Caco-2 (cell line): ENCODE measurements at regions not wholly inside any gene's neighbourhood (a gene's known extent, or its start where the extent isn't known, plus 50 kb on each side); places are given as distances from the start of the nearest gene placed in this dataset.

Source experiments
- BruUV-seq: library from RNA; stranded (reverse); fragments of 400-500 nt; replicated peaks from 2 replicates; lab custom pipeline; 2021; lab: Mats Ljungman, UMichigan
- CTCF ChIA-PET: fragments of 300-600 bp; sonication (Branson Sonifier 250); formaldehyde crosslinking; loops from one replicate; lab custom pipeline; 2022; ENCODE audit warnings: antibody characterized with exemption; lab: Charles Lee
- POLR2A ChIA-PET: fragments of 300-600 bp; sonication (Branson Sonifier 250); formaldehyde crosslinking; loops from one replicate; lab custom pipeline; 2022; ENCODE audit warnings: antibody characterized with exemption; lab: Charles Lee
- DNase-seq, 2 experiments: peaks; one replicate each; pipeline versions ENCODE4 v3.0.0 to v3.0.0-alpha.2; 2020 to 2022
- H3K27me3 ChIP-seq: replicated peaks from 2 replicates; pipeline ENCODE4 v1.6.0; 2011; ENCODE audit warnings: low read length; ENCODE audit not compliant: control insufficient read depth, insufficient read depth
- H3K36me3 ChIP-seq: 2 replicates; pipeline ENCODE4 v1.5.1; 2011; ENCODE audit warnings: low read length; ENCODE audit not compliant: control insufficient read depth, insufficient read depth
- H3K4me1 ChIP-seq: fragments of 250-450 bp; sonication (Bioruptor Pico); 2 replicates; pipeline ENCODE4 v1.5.1; 2020; ENCODE audit warnings: mild to moderate bottlenecking
- H3K4me3 ChIP-seq: 2 replicates; pipeline ENCODE4 v1.5.1; 2011; ENCODE audit warnings: low read depth, mild to moderate bottlenecking, control low read depth, low read length
- H3K9me3 ChIP-seq: fragments of 250-450 bp; sonication (Bioruptor Pico); 2 replicates; pipeline ENCODE4 v1.5.1; 2020; ENCODE audit warnings: mild to moderate bottlenecking, moderate library complexity
- H3K27ac Mint-ChIP-seq: one replicate; pipeline ENCODE4 v1.8.0; 2022; ENCODE audit warnings: mixed read lengths; ENCODE audit not compliant: unreplicated experiment
- H3K27me3 Mint-ChIP-seq: one replicate; pipeline ENCODE4 v1.8.0; 2022; ENCODE audit warnings: mixed read lengths; ENCODE audit not compliant: insufficient read depth, unreplicated experiment
- H3K36me3 Mint-ChIP-seq: one replicate; pipeline ENCODE4 v1.8.0; 2022; ENCODE audit warnings: mild to moderate bottlenecking, mixed read lengths; ENCODE audit not compliant: insufficient read depth, unreplicated experiment
- H3K4me1 Mint-ChIP-seq: one replicate; pipeline ENCODE4 v1.8.0; 2022; ENCODE audit warnings: low read depth, mixed read lengths; ENCODE audit not compliant: unreplicated experiment
- H3K4me3 Mint-ChIP-seq: one replicate; pipeline ENCODE4 v1.8.0; 2022; ENCODE audit warnings: mild to moderate bottlenecking, moderate library complexity, mixed read lengths; ENCODE audit not compliant: unreplicated experiment
- H3K9me3 Mint-ChIP-seq: one replicate; pipeline ENCODE4 v1.8.0; 2022; ENCODE audit warnings: mixed read lengths; ENCODE audit not compliant: unreplicated experiment
- CTCF ChIP-seq, 2 experiments: fragments of 200-600 bp in 1 of 2; IDR thresholded peaks; 1 replicate in 1 of 2; 2 replicates in 1 of 2; pipeline versions ENCODE4 v1.5.1 to v1.8.0; 2011 to 2022; ENCODE audit warnings: antibody characterized with exemption in 1 of 2, control low read depth in 1 of 2, inconsistent platforms in 1 of 2, low read depth in 1 of 2, low read length in 1 of 2, mild to moderate bottlenecking in 1 of 2, moderate library complexity in 1 of 2; ENCODE audit not compliant: insufficient read depth in 1 of 2, severe bottlenecking in 1 of 2, unreplicated experiment in 1 of 2
- intact Hi-C: fragments of 100-400 bp; cut with micrococcal nuclease; formaldehyde crosslinking; loops from one replicate; pipeline ENCODE4 v1.10.0; 2022; ENCODE audit not compliant: unreplicated experiment

DNA sequence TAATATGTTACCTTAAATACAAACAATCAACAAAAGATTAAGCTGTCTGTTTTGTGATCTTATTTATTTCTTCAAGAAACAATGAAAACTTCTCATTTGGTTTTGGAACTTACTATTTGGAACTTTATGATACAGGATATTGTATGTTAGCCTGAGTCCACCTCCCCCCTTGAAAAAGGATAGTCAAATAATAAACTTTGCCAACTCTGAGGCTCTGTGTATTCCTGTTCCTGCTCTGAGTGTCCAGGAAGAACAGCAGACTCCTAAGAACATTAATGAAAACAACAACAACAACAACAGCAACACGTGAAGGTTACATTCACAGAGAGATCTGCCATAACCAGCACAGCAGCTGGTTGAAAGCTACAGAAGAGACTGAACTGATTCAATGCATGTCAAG is 108.1 kb upstream of the AADACL2 start:
- H3K4me3 Mint-ChIP-seq, result no peak overlapping the region
- H3K36me3 Mint-ChIP-seq, result no peaks in the 10 kb centered on the region
- intact Hi-C loops, result no loop called here
- peaks cover 14% of the 10 kb centered on the region for H3K9me3 Mint-ChIP-seq
- no peaks in the 10 kb centered on the region for H3K9me3 ChIP-seq
- no TSS peak for BruUV-seq
- H3K36me3 ChIP-seq, result no peaks in the 10 kb centered on the region
- ChIA-PET CTCF (no interaction called here), POLR2A (no interaction called here)
- no peak for DNase-seq
- H3K27me3 Mint-ChIP-seq, result no peaks in the 10 kb centered on the region
- H3K4me1 Mint-ChIP-seq, result peaks cover 1% of the 10 kb centered on the region
- no peak for TF ChIP-seq CTCF (IDR thresholded peaks at IDR 0.05; ENCODE audit: insufficient read depth in 1 of 2, low read depth in 1 of 2, low read length in 1 of 2, severe bottlenecking in 1 of 2, unreplicated experiment in 1 of 2)
- no peak overlapping the region for H3K27ac Mint-ChIP-seq
- H3K4me3 ChIP-seq, result no peak overlapping the region
- no peaks in the 10 kb centered on the region for H3K27me3 ChIP-seq
- H3K4me1 ChIP-seq, result peaks cover 10% of the 10 kb centered on the region

DNA sequence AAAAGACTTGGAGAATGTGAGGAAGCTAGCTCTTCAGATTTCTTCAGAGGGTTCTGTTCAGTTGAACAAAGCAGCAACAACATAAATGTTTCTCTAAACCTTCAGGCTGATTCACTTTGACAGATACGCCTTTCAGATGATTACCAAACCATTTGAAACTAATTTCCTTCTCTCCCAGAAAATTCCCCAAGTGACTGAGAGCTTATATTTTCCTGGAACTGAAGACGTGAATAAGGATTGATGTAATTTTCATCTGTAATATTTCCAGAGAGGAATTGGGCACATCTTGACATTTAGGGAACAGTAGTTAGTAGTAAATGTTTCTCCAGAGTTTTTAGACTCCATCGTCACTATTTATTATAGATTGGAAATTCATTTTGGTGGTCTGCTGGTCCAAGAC is 108.6 kb upstream of the AADACL2 start:
- no peaks in the 10 kb centered on the region for H3K4me1 Mint-ChIP-seq
- Histone ChIP-seq H3K27me3 (no peaks in the 10 kb centered on the region), H3K4me3 (no peak overlapping the region), H3K9me3 (no peaks in the 10 kb centered on the region), H3K36me3 (no peaks in the 10 kb centered on the region), H3K4me1 (peaks cover 5% of the 10 kb centered on the region)
- H3K27ac Mint-ChIP-seq, result no peak overlapping the region
- no peak for DNase-seq
- no peak for TF ChIP-seq CTCF (IDR thresholded peaks at IDR 0.05; ENCODE audit: insufficient read depth in 1 of 2, low read depth in 1 of 2, low read length in 1 of 2, severe bottlenecking in 1 of 2, unreplicated experiment in 1 of 2)
- H3K27me3 Mint-ChIP-seq, result no peaks in the 10 kb centered on the region
- BruUV-seq, result no TSS peak
- ChIA-PET POLR2A (no interaction called here), CTCF (interaction anchor here (0.6 kb wide), 1 partner anchor 131 kb away, joined by 5 read pairs; no protein-coding TSS in a partner anchor)
- no peaks in the 10 kb centered on the region for H3K36me3 Mint-ChIP-seq
- H3K4me3 Mint-ChIP-seq, result no peak overlapping the region
- peaks cover 14% of the 10 kb centered on the region for H3K9me3 Mint-ChIP-seq
- intact Hi-C loops, result no loop called here

- no peak for TF ChIP-seq CTCF (IDR thresholded peaks at IDR 0.05; ENCODE audit: insufficient read depth in 1 of 2, low read depth in 1 of 2, low read length in 1 of 2, severe bottlenecking in 1 of 2, unreplicated experiment in 1 of 2)
- Mint-ChIP-seq H3K27ac (no peak overlapping the region), H3K27me3 (no peaks in the 10 kb centered on the region), H3K4me1 (no peaks in the 10 kb centered on the region), H3K4me3 (no peak overlapping the region), H3K36me3 (no peaks in the 10 kb centered on the region), H3K9me3 (no peaks in the 10 kb centered on the region)
- ChIA-PET POLR2A (no interaction called here), CTCF (no interaction called here)
- H3K4me3 ChIP-seq, result no peak overlapping the region
- BruUV-seq, result no TSS peak
- H3K4me1 ChIP-seq, result no peaks in the 10 kb centered on the region
- no peaks in the 10 kb centered on the region for H3K9me3 ChIP-seq
- H3K27me3 ChIP-seq, result no peaks in the 10 kb centered on the region
- H3K36me3 ChIP-seq, result no peaks in the 10 kb centered on the region
- DNase-seq, result no peak
- intact Hi-C loops, result no loop called here
Measured at GRCh38 chr3:151620071-151620470, 113.7 kb upstream of the AADACL2 start.
